ENCODE measurements at regions not wholly inside any gene's neighbourhood (a gene's known extent, or its start where the extent isn't known, plus 50 kb on each side); places are given as distances from the start of the nearest gene placed in this dataset.

DNA sequence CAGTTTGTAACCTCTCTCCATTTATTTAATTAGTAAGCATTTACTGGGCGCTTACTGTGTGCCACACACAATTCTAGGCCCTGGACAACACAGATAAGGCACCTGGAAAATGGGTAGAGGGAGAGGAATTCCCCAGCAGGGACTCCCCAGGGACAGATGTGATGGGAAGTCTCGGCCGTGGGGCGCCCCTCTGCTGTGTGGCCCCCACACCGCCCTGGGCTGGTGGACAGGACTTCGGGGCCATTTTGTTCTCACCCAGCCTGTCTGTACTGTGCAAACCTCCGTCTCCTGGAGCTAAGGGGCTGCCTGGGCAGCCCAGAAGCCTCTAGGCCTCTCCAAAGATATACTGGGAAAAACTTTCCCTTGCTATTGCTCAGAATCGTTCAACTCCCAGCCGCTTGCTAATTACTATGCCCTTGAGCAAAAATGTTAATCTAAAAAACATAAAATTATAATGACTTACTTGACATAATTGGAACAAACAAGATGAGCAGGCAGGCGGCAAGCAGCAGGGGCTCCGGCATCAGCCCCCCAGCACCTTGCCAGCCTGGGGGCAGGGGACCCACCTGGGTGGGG, 64.4 kb upstream of the NCOR2 start:
- Mint-ChIP-seq H3K36me3 (ENCODE audit: low read depth, unreplicated experiment) (peaks cover 4% of the 10 kb centered on the region), H3K9me3 (ENCODE audit: unreplicated experiment) (peaks cover 6% of the 10 kb centered on the region), H3K4me1 (ENCODE audit: low read depth, unreplicated experiment) (peaks cover 27% of the 10 kb centered on the region), H3K27ac (ENCODE audit: unreplicated experiment) (no peak overlapping the region), H3K4me3 (ENCODE audit: unreplicated experiment) (no peak overlapping the region), H3K27me3 (ENCODE audit: low read depth, unreplicated experiment) (no peaks in the 10 kb centered on the region)
- no peak overlapping the region for H3K4me2 ChIP-seq (ENCODE audit: low read length)
- H3K27ac ChIP-seq (ENCODE audit: low read depth, low read length), result no peak overlapping the region
- no peak overlapping the region for H3K4me3 ChIP-seq (ENCODE audit: insufficient read depth, low read depth, low read length)
- H2AFZ ChIP-seq (ENCODE audit: low read depth, low read length), result no peak overlapping the region
- no peaks in the 10 kb centered on the region for H3K9me3 ChIP-seq (ENCODE audit: insufficient read depth, low read depth, low read length)
- no peaks in the 10 kb centered on the region for H3K27me3 ChIP-seq (ENCODE audit: insufficient read depth, low read length)
- DNase-seq (ENCODE audit: low read depth) (no peak), FAIRE-seq (no peak)
- H3K79me2 ChIP-seq (ENCODE audit: insufficient read depth, low read length), result no peaks in the 10 kb centered on the region
- TF ChIP-seq, protein P1, sequence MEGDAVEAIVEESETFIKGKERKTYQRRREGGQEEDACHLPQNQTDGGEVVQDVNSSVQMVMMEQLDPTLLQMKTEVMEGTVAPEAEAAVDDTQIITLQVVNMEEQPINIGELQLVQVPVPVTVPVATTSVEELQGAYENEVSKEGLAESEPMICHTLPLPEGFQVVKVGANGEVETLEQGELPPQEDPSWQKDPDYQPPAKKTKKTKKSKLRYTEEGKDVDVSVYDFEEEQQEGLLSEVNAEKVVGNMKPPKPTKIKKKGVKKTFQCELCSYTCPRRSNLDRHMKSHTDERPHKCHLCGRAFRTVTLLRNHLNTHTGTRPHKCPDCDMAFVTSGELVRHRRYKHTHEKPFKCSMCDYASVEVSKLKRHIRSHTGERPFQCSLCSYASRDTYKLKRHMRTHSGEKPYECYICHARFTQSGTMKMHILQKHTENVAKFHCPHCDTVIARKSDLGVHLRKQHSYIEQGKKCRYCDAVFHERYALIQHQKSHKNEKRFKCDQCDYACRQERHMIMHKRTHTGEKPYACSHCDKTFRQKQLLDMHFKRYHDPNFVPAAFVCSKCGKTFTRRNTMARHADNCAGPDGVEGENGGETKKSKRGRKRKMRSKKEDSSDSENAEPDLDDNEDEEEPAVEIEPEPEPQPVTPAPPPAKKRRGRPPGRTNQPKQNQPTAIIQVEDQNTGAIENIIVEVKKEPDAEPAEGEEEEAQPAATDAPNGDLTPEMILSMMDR (IDR thresholded peaks at IDR 0.05; ENCODE audit: insufficient read depth, low read depth, low read length), result no peak
- TF ChIP-seq EZH2 (IDR thresholded peaks at IDR 0.05; ENCODE audit: insufficient read depth, low read length), result no peak
- no peaks in the 10 kb centered on the region for H3K36me3 ChIP-seq (ENCODE audit: insufficient read depth, low read length)
- H3K4me1 ChIP-seq (ENCODE audit: insufficient read depth, low read length), result peaks cover 21% of the 10 kb centered on the region
- no peaks in the 10 kb centered on the region for H4K20me1 ChIP-seq (ENCODE audit: insufficient read depth, low read length)
- H3K9ac ChIP-seq (ENCODE audit: low read length), result no peak overlapping the region

DNA sequence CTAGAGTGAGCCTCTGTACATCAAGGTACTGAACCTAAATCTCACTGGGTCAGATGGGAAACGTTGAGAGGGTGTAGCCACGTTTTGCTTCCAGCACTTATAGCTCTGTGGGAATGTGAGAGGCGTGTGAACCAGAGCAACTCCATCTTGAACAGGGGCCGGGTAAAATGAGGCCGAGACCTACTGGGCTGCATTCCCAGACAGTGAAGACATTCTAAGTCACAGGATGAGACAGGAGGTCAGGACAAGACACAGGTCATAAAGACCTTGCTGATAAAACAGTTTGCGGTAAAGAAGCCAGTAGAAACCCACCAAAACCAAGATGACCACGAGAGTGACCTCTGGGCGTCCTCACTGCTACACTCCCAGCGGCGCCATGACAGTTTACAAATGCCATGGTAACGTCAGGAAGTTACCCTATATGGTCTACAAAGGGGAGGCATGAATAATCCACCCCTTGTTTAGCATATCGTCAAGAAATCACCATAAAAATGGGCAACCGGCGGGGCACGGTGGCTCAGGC, 63.4 kb upstream of the NCOR2 start:
- DNase-seq (ENCODE audit: low read depth) (no peak), FAIRE-seq (no peak)
- H3K27me3 ChIP-seq (ENCODE audit: insufficient read depth, low read length), result no peaks in the 10 kb centered on the region
- H3K4me1 ChIP-seq (ENCODE audit: insufficient read depth, low read length), result peaks cover 25% of the 10 kb centered on the region
- H3K36me3 Mint-ChIP-seq (ENCODE audit: low read depth, unreplicated experiment), result peaks cover 4% of the 10 kb centered on the region
- H3K4me3 ChIP-seq (ENCODE audit: insufficient read depth, low read depth, low read length), result no peak overlapping the region
- TF ChIP-seq, protein P1 (IDR thresholded peaks at IDR 0.05; ENCODE audit: insufficient read depth, low read depth, low read length), result no peak
- TF ChIP-seq EZH2 (IDR thresholded peaks at IDR 0.05; ENCODE audit: insufficient read depth, low read length), result no peak
- no peaks in the 10 kb centered on the region for H3K79me2 ChIP-seq (ENCODE audit: insufficient read depth, low read length)
- H3K9me3 ChIP-seq (ENCODE audit: insufficient read depth, low read depth, low read length), result no peaks in the 10 kb centered on the region
- peaks cover 6% of the 10 kb centered on the region for H3K9me3 Mint-ChIP-seq (ENCODE audit: unreplicated experiment)
- H3K27ac Mint-ChIP-seq (ENCODE audit: unreplicated experiment), result peak overlapping the region; percentile 95
- H3K27me3 Mint-ChIP-seq (ENCODE audit: low read depth, unreplicated experiment), result no peaks in the 10 kb centered on the region
- no peak overlapping the region for H3K9ac ChIP-seq (ENCODE audit: low read length)
- peaks cover 27% of the 10 kb centered on the region for H3K4me1 Mint-ChIP-seq (ENCODE audit: low read depth, unreplicated experiment)
- H4K20me1 ChIP-seq (ENCODE audit: insufficient read depth, low read length), result no peaks in the 10 kb centered on the region
- H2AFZ ChIP-seq (ENCODE audit: low read depth, low read length), result no peak overlapping the region
- H3K27ac ChIP-seq (ENCODE audit: low read depth, low read length), result no peak overlapping the region
- no peaks in the 10 kb centered on the region for H3K36me3 ChIP-seq (ENCODE audit: insufficient read depth, low read length)
- H3K4me3 Mint-ChIP-seq (ENCODE audit: unreplicated experiment), result peak overlapping the region; percentile 46
- no peak overlapping the region for H3K4me2 ChIP-seq (ENCODE audit: low read length)

DNA sequence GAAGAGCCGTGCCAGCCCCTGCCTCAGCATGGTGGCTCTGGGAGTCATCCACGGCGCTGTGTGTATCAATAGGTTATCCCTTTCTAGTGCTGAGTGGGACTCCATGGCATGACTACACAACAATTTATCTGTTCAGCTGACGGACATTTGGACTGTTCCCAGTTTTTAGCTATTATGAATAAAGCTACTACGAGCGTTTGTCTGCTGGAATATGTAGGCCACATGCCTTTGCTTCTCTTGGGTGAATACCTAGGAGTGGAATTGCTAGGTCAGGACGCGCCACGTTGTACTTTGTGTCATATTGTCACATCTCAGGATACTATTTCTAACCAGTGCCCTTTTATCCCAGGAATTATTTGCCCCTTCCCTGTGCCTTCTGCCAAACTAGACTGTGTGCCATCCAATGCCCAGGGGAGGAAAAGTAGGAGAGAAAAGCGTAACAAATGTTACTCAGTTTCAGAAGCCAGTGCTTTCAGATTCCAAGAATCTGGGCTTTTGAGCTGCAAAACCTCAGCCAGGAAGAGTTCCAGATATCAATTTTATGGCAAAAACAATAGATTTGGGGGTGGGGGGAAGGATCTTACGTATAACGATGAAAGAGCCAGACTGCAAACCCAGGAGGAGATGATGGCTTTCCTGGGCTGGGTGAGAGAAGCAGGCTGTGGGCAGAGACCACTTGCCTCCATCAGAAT, 62.5 kb upstream of the NCOR2 start:
- Mint-ChIP-seq H3K9me3 (ENCODE audit: unreplicated experiment) (peaks cover 6% of the 10 kb centered on the region), H3K4me1 (ENCODE audit: low read depth, unreplicated experiment) (peaks cover 31% of the 10 kb centered on the region), H3K36me3 (ENCODE audit: low read depth, unreplicated experiment) (peaks cover 4% of the 10 kb centered on the region), H3K27me3 (ENCODE audit: low read depth, unreplicated experiment) (peaks cover 1% of the 10 kb centered on the region), H3K4me3 (ENCODE audit: unreplicated experiment) (no peak overlapping the region), H3K27ac (ENCODE audit: unreplicated experiment) (peak overlapping the region; percentile 95)
- Histone ChIP-seq H3K79me2 (ENCODE audit: insufficient read depth, low read length) (no peaks in the 10 kb centered on the region), H3K4me3 (ENCODE audit: insufficient read depth, low read depth, low read length) (no peak overlapping the region), H3K9ac (ENCODE audit: low read length) (no peak overlapping the region), H3K4me1 (ENCODE audit: insufficient read depth, low read length) (peaks cover 26% of the 10 kb centered on the region), H3K27me3 (ENCODE audit: insufficient read depth, low read length) (no peaks in the 10 kb centered on the region), H3K4me2 (ENCODE audit: low read length) (no peak overlapping the region), H3K27ac (ENCODE audit: low read depth, low read length) (no peak overlapping the region), H4K20me1 (ENCODE audit: insufficient read depth, low read length) (no peaks in the 10 kb centered on the region), H3K9me3 (ENCODE audit: insufficient read depth, low read depth, low read length) (no peaks in the 10 kb centered on the region), H3K36me3 (ENCODE audit: insufficient read depth, low read length) (no peaks in the 10 kb centered on the region), H2AFZ (ENCODE audit: low read depth, low read length) (no peak overlapping the region)
- DNase-seq (ENCODE audit: low read depth) (peak; percentile 66), FAIRE-seq (no peak)
- TF ChIP-seq, protein P1 (IDR thresholded peaks at IDR 0.05; ENCODE audit: insufficient read depth, low read depth, low read length), result no peak
- TF ChIP-seq EZH2 (IDR thresholded peaks at IDR 0.05; ENCODE audit: insufficient read depth, low read length), result no peak
